DND-41 (cell line): ENCODE measurements at regions not wholly inside any gene's neighbourhood (a gene's known extent, or its start where the extent isn't known, plus 50 kb on each side); places are given as distances from the start of the nearest gene placed in this dataset.

Experiments
- EZH2 ChIP-seq: IDR thresholded peaks from 3 replicates; pipeline ENCODE4 v1.6.1; 2012; ENCODE audit warnings: borderline replicate concordance, low read depth, mild to moderate bottlenecking, moderate library complexity, low read length, inconsistent platforms; ENCODE audit not compliant: severe bottlenecking
- TF ChIP-seq, protein P1 (sequence below): IDR thresholded peaks from 2 replicates; pipeline ENCODE4 v1.5.1; 2012; ENCODE audit warnings: borderline replicate concordance, low read length, moderate library complexity, mild to moderate bottlenecking; ENCODE audit not compliant: poor library complexity, severe bottlenecking; ENCODE audit errors: extremely low read depth

- TF ChIP-seq, protein P1, sequence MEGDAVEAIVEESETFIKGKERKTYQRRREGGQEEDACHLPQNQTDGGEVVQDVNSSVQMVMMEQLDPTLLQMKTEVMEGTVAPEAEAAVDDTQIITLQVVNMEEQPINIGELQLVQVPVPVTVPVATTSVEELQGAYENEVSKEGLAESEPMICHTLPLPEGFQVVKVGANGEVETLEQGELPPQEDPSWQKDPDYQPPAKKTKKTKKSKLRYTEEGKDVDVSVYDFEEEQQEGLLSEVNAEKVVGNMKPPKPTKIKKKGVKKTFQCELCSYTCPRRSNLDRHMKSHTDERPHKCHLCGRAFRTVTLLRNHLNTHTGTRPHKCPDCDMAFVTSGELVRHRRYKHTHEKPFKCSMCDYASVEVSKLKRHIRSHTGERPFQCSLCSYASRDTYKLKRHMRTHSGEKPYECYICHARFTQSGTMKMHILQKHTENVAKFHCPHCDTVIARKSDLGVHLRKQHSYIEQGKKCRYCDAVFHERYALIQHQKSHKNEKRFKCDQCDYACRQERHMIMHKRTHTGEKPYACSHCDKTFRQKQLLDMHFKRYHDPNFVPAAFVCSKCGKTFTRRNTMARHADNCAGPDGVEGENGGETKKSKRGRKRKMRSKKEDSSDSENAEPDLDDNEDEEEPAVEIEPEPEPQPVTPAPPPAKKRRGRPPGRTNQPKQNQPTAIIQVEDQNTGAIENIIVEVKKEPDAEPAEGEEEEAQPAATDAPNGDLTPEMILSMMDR = no peak
- TF ChIP-seq EZH2 = no peak
Observed at GRCh38 chr3:192001218-192001617, 540.3 kb downstream of the PYDC2 start.
